ENCODE measurements at regions not wholly inside any gene's neighbourhood (a gene's known extent, or its start where the extent isn't known, plus 50 kb on each side); places are given as distances from the start of the nearest gene placed in this dataset.
A peak's percentile ranks its signal among the peaks of the same experiment; 100 is the strongest.

DNA sequence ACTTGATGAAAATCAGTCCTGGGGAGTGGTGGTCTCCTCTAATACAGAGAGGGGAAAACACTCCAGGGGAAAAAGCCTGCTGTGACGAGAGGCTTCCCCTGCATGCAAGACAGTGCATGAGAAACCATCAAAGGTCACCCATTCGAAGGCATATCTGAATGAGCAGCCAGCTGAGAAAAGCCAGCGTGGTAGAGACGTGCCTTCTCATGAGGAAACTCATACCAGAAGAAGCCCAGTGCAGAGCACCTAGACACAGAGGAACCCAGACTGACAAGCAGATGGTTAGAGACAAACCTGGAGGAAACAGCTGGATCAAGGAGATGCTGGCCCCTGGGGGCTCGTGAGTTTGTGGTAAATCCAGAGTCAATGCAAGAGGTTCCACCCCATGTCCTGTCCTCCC is 534.8 kb downstream of the BRD1 start:
- H3K4me3 ChIP-seq: no peak overlapping the region
- no peaks in the 10 kb centered on the region for H3K4me1 ChIP-seq (replicated peaks in 1 of 2)
- no peaks in the 10 kb centered on the region for H3K36me3 ChIP-seq (replicated peaks in 1 of 2)
- H3K27ac ChIP-seq: no peak overlapping the region
- intact Hi-C loops (cut with DNase I): no loop called here
- TF ChIP-seq, protein P1, sequence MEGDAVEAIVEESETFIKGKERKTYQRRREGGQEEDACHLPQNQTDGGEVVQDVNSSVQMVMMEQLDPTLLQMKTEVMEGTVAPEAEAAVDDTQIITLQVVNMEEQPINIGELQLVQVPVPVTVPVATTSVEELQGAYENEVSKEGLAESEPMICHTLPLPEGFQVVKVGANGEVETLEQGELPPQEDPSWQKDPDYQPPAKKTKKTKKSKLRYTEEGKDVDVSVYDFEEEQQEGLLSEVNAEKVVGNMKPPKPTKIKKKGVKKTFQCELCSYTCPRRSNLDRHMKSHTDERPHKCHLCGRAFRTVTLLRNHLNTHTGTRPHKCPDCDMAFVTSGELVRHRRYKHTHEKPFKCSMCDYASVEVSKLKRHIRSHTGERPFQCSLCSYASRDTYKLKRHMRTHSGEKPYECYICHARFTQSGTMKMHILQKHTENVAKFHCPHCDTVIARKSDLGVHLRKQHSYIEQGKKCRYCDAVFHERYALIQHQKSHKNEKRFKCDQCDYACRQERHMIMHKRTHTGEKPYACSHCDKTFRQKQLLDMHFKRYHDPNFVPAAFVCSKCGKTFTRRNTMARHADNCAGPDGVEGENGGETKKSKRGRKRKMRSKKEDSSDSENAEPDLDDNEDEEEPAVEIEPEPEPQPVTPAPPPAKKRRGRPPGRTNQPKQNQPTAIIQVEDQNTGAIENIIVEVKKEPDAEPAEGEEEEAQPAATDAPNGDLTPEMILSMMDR (IDR thresholded peaks at IDR 0.05): no peak
- no peak for TF ChIP-seq POLR2A (IDR thresholded peaks at IDR 0.05)
- peak in 3 of 7 donors; percentile 3 to 33 (median 5) for DNase-seq
- WGBS, 4 donors: 72 to 78% (median 74%) methylated on average over 5 of the region's 5 CpGs
- no peaks in the 10 kb centered on the region for H3K9me3 ChIP-seq (replicated peaks in 1 of 3)
- no peaks in the 10 kb centered on the region for H3K27me3 ChIP-seq

DNA sequence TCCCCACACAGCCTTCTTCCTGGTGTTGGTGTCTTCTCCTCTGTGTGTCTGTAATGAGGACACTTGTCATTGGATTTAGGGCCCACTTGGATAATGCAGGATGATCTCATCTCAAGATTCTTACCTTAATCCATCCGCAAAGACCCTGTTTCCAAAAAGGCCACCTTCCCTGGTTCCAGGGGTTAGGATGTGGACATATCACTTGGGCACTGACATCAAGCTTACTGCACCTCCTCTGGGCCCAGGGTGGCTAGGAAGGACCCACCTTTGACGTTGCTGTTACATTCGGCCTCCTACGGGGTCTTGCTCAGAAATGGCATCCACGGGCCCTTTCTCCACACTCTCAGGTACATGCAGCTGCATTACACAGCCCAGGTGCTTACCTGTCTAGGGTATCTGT is 535.9 kb downstream of the BRD1 start:
- no peak for TF ChIP-seq POLR2A (IDR thresholded peaks at IDR 0.05)
- TF ChIP-seq, protein P1 (IDR thresholded peaks at IDR 0.05): no peak
- intact Hi-C loops (cut with DNase I): no loop called here
- no peaks in the 10 kb centered on the region for H3K36me3 ChIP-seq (replicated peaks in 1 of 2)
- H3K4me3 ChIP-seq: no peak overlapping the region
- H3K9me3 ChIP-seq (replicated peaks in 1 of 3): no peaks in the 10 kb centered on the region
- H3K27me3 ChIP-seq: no peaks in the 10 kb centered on the region
- no peaks in the 10 kb centered on the region for H3K4me1 ChIP-seq (replicated peaks in 1 of 2)
- DNase-seq: peak in 2 of 7 donors; percentile 5 to 24
- WGBS, 4 donors: 71 to 90% (median 75%) methylated on average over 5 of the region's 5 CpGs
- no peak overlapping the region for H3K27ac ChIP-seq

DNA sequence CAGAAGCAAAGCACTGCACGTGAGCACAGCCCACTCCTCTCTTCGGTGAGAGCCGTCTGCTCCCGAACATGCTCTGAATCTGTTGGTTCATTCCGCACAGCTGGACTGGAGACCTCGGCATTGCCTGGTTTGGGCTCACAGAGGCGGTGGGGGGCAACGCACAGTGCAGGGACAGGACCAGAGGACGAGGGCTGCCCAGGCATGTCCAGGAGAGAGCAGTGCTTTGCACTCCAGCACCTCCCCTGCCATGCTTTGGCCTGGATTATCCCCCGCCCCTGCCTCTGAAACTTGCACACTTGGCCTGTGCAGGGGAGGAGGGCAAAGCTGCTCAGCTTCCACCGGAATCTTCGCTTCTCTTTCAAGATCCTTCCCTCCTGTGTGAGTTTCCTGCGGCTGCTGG is 536.5 kb downstream of the BRD1 start:
- H3K9me3 ChIP-seq (replicated peaks in 1 of 3): no peaks in the 10 kb centered on the region
- no peak overlapping the region for H3K4me3 ChIP-seq
- H3K27ac ChIP-seq: no peak overlapping the region
- intact Hi-C loops (cut with DNase I): no loop called here
- H3K36me3 ChIP-seq (replicated peaks in 1 of 2): no peaks in the 10 kb centered on the region
- H3K4me1 ChIP-seq (replicated peaks in 1 of 2): no peaks in the 10 kb centered on the region
- no peaks in the 10 kb centered on the region for H3K27me3 ChIP-seq
- DNase-seq: peak in 1 of 7 donors; percentile 6
- WGBS, 4 donors: 57 to 66% (median 59%) methylated on average over 13 of the region's 13 CpGs
- TF ChIP-seq, protein P1 (IDR thresholded peaks at IDR 0.05): no peak
- TF ChIP-seq POLR2A (IDR thresholded peaks at IDR 0.05): no peak

DNA sequence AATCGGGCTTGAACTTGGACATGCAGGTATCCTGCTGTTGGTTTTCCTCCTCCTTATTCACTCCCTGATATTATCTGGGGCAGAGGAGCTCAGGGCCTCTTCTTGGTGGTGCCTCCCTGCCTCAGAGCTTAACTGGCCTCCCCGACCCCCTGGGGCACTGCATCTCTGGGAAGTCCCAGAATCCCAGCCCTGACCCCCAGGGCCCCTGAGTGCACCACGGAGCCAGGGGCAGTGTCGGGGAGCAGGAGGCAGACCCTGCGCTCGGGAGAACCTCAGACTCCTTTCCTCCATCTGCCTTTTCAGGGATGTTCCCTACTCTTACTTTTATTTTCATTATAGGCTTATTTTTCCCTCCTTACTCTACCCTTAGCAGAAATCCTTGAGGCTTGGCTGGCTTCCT is 537.0 kb downstream of the BRD1 start:
- peak in 1 of 7 donors; percentile 5 for DNase-seq
- H3K4me3 ChIP-seq: no peak overlapping the region
- H3K9me3 ChIP-seq (replicated peaks in 1 of 3): no peaks in the 10 kb centered on the region
- no peak overlapping the region for H3K27ac ChIP-seq
- intact Hi-C loops (cut with DNase I): no loop called here
- H3K4me1 ChIP-seq (replicated peaks in 1 of 2): no peaks in the 10 kb centered on the region
- H3K27me3 ChIP-seq: no peaks in the 10 kb centered on the region
- TF ChIP-seq POLR2A (IDR thresholded peaks at IDR 0.05): no peak
- TF ChIP-seq, protein P1 (IDR thresholded peaks at IDR 0.05): no peak
- WGBS, 4 donors: 24 to 53% (median 35%) methylated on average over 6 of the region's 6 CpGs
- no peaks in the 10 kb centered on the region for H3K36me3 ChIP-seq (replicated peaks in 1 of 2)

All from adrenal gland (tissue), 9 donors.